ENCODE measurements at regions not wholly inside any gene's neighbourhood (a gene's known extent, or its start where the extent isn't known, plus 50 kb on each side); places are given as distances from the start of the nearest gene placed in this dataset.

GRCh38 chr2:35858216-35858615, 497.4 kb upstream of the CRIM1 start:
- no peak overlapping the region for H3K4me3 Mint-ChIP-seq (ENCODE audit: unreplicated experiment)

GRCh38 chr2:35857498-35857897, 498.1 kb upstream of the CRIM1 start:
- DNase-seq = no peak
- Mint-ChIP-seq H3K4me3 (ENCODE audit: unreplicated experiment) (no peak overlapping the region), H3K36me3 (ENCODE audit: insufficient read depth, unreplicated experiment) (no peaks in the 10 kb centered on the region), H3K4me1 (ENCODE audit: low read depth, unreplicated experiment) (no peaks in the 10 kb centered on the region), H3K27me3 (ENCODE audit: insufficient read depth, unreplicated experiment) (peaks cover 6% of the 10 kb centered on the region), H3K27ac (ENCODE audit: unreplicated experiment) (no peak overlapping the region), H3K9me3 (ENCODE audit: unreplicated experiment) (no peaks in the 10 kb centered on the region)
- Histone ChIP-seq H3K27me3 (replicated peaks; ENCODE audit: control insufficient read depth, insufficient read depth, low read length) (no peaks in the 10 kb centered on the region), H3K4me1 (no peaks in the 10 kb centered on the region), H3K4me3 (ENCODE audit: low read depth, low read length) (no peak overlapping the region), H3K9me3 (no peaks in the 10 kb centered on the region), H3K36me3 (ENCODE audit: control insufficient read depth, insufficient read depth, low read length) (no peaks in the 10 kb centered on the region)
- ChIA-PET POLR2A (no interaction called here), CTCF (no interaction called here)
- BruUV-seq (replicated peaks) = no TSS peak
- intact Hi-C loops (cut with micrococcal nuclease; ENCODE audit: unreplicated experiment) = no loop called here
- TF ChIP-seq CTCF (IDR thresholded peaks at IDR 0.05; ENCODE audit: insufficient read depth in 1 of 2, low read depth in 1 of 2, low read length in 1 of 2, severe bottlenecking in 1 of 2, unreplicated experiment in 1 of 2) = no peak

More at GRCh38 chr2:35858216-35858615, 497.4 kb upstream of the CRIM1 start:
- Mint-ChIP-seq H3K36me3 (ENCODE audit: insufficient read depth, unreplicated experiment) (no peaks in the 10 kb centered on the region), H3K27me3 (ENCODE audit: insufficient read depth, unreplicated experiment) (peaks cover 6% of the 10 kb centered on the region), H3K9me3 (ENCODE audit: unreplicated experiment) (no peaks in the 10 kb centered on the region), H3K27ac (ENCODE audit: unreplicated experiment) (no peak overlapping the region), H3K4me1 (ENCODE audit: low read depth, unreplicated experiment) (no peaks in the 10 kb centered on the region)
- Histone ChIP-seq H3K9me3 (no peaks in the 10 kb centered on the region), H3K4me3 (ENCODE audit: low read depth, low read length) (no peak overlapping the region), H3K27me3 (replicated peaks; ENCODE audit: control insufficient read depth, insufficient read depth, low read length) (no peaks in the 10 kb centered on the region), H3K36me3 (ENCODE audit: control insufficient read depth, insufficient read depth, low read length) (no peaks in the 10 kb centered on the region), H3K4me1 (no peaks in the 10 kb centered on the region)
- ChIA-PET POLR2A (no interaction called here), CTCF (no interaction called here)
- no peak for TF ChIP-seq CTCF (IDR thresholded peaks at IDR 0.05; ENCODE audit: insufficient read depth in 1 of 2, low read depth in 1 of 2, low read length in 1 of 2, severe bottlenecking in 1 of 2, unreplicated experiment in 1 of 2)
- intact Hi-C loops (cut with micrococcal nuclease; ENCODE audit: unreplicated experiment) = no loop called here
- BruUV-seq (replicated peaks) = no TSS peak
- DNase-seq = no peak

- Histone ChIP-seq H3K36me3 (ENCODE audit: control insufficient read depth, insufficient read depth, low read length) (no peaks in the 10 kb centered on the region), H3K4me3 (ENCODE audit: low read depth, low read length) (no peak overlapping the region), H3K9me3 (no peaks in the 10 kb centered on the region), H3K27me3 (replicated peaks; ENCODE audit: control insufficient read depth, insufficient read depth, low read length) (no peaks in the 10 kb centered on the region), H3K4me1 (no peaks in the 10 kb centered on the region)
- no TSS peak for BruUV-seq (replicated peaks)
- Mint-ChIP-seq H3K4me3 (ENCODE audit: unreplicated experiment) (no peak overlapping the region), H3K4me1 (ENCODE audit: low read depth, unreplicated experiment) (no peaks in the 10 kb centered on the region), H3K36me3 (ENCODE audit: insufficient read depth, unreplicated experiment) (no peaks in the 10 kb centered on the region), H3K9me3 (ENCODE audit: unreplicated experiment) (no peaks in the 10 kb centered on the region), H3K27me3 (ENCODE audit: insufficient read depth, unreplicated experiment) (peaks cover 4% of the 10 kb centered on the region), H3K27ac (ENCODE audit: unreplicated experiment) (no peak overlapping the region)
- DNase-seq = no peak
- intact Hi-C loops (cut with micrococcal nuclease; ENCODE audit: unreplicated experiment) = no loop called here
- ChIA-PET CTCF (no interaction called here), POLR2A (no interaction called here)
- TF ChIP-seq CTCF (IDR thresholded peaks at IDR 0.05; ENCODE audit: insufficient read depth in 1 of 2, low read depth in 1 of 2, low read length in 1 of 2, severe bottlenecking in 1 of 2, unreplicated experiment in 1 of 2) = no peak
These were observed 524.2 kb upstream of the CRIM1 start for GRCh38 chr2:35831385-35831784.

Measured in Caco-2 (cell line).